ENCODE measurements at regions not wholly inside any gene's neighbourhood (a gene's known extent, or its start where the extent isn't known, plus 50 kb on each side); places are given as distances from the start of the nearest gene placed in this dataset.

DNA sequence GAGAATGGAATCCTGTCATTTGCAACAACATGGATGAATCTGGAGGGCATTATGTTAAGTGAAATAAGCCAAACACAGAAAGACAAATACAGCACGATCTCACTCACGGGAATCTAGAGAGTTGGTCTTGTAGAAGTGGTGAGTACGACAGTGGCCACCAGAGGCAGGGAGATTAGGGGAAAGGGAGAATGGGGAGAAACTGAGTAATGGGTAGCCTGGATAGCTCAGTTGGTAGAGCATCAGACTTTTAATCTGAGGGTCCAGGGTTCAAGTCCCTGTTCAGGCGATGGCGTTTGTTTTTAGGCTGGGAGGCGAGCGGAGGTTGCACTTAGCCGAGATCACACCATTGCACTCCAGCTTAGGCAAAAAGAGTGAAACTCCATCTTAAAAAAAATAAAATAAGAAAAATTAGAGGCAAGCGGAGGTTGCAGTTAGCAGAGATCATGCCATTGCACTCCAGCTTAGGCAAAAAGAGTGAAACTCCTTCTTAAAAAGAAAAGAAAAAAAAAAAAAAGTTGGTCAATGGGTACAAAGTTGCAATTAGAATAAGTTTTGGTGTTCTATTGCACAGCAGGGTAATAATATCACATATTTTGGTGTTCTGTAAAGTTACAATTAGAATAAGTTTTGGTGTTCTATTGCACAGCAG lies 95.7 kb upstream of the UBASH3B start (continued):
- TF ChIP-seq ELF4 (CRISPR knock-in tag; IDR thresholded peaks at IDR 0.05; ENCODE audit: low read depth), result no peak
- TF ChIP-seq MLX (CRISPR knock-in tag; IDR thresholded peaks at IDR 0.05), result no peak
- TF ChIP-seq ZNF121 (CRISPR knock-in tag; IDR thresholded peaks at IDR 0.05), result no peak
- no peak for TF ChIP-seq SOX15 (CRISPR knock-in tag; IDR thresholded peaks at IDR 0.05)
- 0 out of 2 replicates have a peak, but pooled peaks have one; percentile 46 for TF ChIP-seq PRRX2 (CRISPR knock-in tag; IDR thresholded peaks at IDR 0.05)
- TF ChIP-seq HMGA2 (CRISPR knock-in tag; IDR thresholded peaks at IDR 0.05), result no peak
- TF ChIP-seq RELA (CRISPR knock-in tag; IDR thresholded peaks at IDR 0.05; ENCODE audit: borderline replicate concordance), result no peak
- no peak for TF ChIP-seq JUN (CRISPR knock-in tag; IDR thresholded peaks at IDR 0.05)
- TF ChIP-seq, protein P1, sequence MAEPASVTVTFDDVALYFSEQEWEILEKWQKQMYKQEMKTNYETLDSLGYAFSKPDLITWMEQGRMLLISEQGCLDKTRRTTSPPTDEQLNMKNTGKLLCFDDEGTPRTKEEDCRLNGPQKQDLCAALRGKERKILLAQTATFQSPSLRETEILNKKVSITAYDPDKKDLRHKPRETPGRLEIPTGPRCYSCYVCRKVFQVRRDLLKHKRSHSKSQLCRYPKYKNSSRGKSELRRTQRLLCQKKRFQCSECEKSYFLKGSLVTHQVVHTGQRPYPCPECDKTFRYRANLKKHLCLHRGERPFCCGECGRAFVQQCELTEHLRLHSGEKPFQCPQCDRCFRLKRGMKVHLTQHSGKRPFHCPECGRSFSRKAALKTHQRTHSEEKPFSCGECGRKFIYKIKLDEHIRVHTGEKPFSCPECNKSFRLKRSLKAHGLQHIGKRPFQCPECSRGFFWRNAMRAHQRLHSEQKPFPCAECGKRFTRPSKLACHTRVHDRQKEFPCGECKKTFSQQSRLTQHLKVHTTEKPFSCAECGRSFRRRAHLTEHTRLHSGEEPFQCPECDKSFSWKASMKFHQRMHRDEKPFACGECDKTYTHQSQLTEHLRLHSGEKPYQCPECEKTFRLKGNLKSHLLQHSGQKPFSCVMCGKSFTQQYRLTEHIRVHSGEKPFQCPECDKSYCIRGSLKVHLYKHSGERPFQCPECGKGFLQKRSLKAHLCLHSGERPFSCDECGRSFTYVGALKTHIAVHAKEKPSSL (CRISPR knock-in tag; conservative IDR thresholded peaks at IDR 0.05), result 0 out of 2 replicates have a peak, but pooled peaks have one; percentile 55
- TF ChIP-seq NR1H2 (CRISPR knock-in tag; IDR thresholded peaks at IDR 0.05), result no peak
- no peak for TF ChIP-seq RORB (CRISPR knock-in tag; IDR thresholded peaks at IDR 0.05)
- TF ChIP-seq TP53 (CRISPR knock-in tag; IDR thresholded peaks at IDR 0.05), result no peak
- TF ChIP-seq SMAD3 (CRISPR knock-in tag; IDR thresholded peaks at IDR 0.05; ENCODE audit: borderline replicate concordance), result no peak
- TF ChIP-seq ZNF317 (CRISPR knock-in tag; IDR thresholded peaks at IDR 0.05; ENCODE audit: borderline replicate concordance, low read depth), result no peak
- no peak for TF ChIP-seq TEAD4 (CRISPR knock-in tag; IDR thresholded peaks at IDR 0.05)
- TF ChIP-seq ZSCAN18 (CRISPR knock-in tag; IDR thresholded peaks at IDR 0.05), result no peak
- no peak for TF ChIP-seq CBFB (CRISPR knock-in tag; IDR thresholded peaks at IDR 0.05; ENCODE audit: low read depth)
- TF ChIP-seq ZNF532 (CRISPR knock-in tag; IDR thresholded peaks at IDR 0.05; ENCODE audit: borderline replicate concordance), result peak; percentile 92
- no peak for TF ChIP-seq IRF2 (CRISPR knock-in tag; IDR thresholded peaks at IDR 0.05; ENCODE audit: borderline replicate concordance, low read depth)
- TF ChIP-seq, protein P2, sequence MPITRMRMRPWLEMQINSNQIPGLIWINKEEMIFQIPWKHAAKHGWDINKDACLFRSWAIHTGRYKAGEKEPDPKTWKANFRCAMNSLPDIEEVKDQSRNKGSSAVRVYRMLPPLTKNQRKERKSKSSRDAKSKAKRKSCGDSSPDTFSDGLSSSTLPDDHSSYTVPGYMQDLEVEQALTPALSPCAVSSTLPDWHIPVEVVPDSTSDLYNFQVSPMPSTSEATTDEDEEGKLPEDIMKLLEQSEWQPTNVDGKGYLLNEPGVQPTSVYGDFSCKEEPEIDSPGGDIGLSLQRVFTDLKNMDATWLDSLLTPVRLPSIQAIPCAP (CRISPR knock-in tag; IDR thresholded peaks at IDR 0.05), result no peak
- TF ChIP-seq FOXP1 (CRISPR knock-in tag; IDR thresholded peaks at IDR 0.05; ENCODE audit: borderline replicate concordance), result no peak
- TF ChIP-seq, protein P3, sequence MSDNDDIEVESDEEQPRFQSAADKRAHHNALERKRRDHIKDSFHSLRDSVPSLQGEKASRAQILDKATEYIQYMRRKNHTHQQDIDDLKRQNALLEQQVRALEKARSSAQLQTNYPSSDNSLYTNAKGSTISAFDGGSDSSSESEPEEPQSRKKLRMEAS (CRISPR knock-in tag; IDR thresholded peaks at IDR 0.05), result peak; percentile 35; the same call in 1 of the 2 replicates
- TF ChIP-seq, protein P4, sequence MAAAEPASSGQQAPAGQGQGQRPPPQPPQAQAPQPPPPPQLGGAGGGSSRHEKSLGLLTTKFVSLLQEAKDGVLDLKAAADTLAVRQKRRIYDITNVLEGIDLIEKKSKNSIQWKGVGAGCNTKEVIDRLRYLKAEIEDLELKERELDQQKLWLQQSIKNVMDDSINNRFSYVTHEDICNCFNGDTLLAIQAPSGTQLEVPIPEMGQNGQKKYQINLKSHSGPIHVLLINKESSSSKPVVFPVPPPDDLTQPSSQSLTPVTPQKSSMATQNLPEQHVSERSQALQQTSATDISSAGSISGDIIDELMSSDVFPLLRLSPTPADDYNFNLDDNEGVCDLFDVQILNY (CRISPR knock-in tag; IDR thresholded peaks at IDR 0.05), result no peak
- TF ChIP-seq KAT7 (CRISPR knock-in tag; IDR thresholded peaks at IDR 0.05; ENCODE audit: borderline replicate concordance), result no peak
- TF ChIP-seq, protein P5, sequence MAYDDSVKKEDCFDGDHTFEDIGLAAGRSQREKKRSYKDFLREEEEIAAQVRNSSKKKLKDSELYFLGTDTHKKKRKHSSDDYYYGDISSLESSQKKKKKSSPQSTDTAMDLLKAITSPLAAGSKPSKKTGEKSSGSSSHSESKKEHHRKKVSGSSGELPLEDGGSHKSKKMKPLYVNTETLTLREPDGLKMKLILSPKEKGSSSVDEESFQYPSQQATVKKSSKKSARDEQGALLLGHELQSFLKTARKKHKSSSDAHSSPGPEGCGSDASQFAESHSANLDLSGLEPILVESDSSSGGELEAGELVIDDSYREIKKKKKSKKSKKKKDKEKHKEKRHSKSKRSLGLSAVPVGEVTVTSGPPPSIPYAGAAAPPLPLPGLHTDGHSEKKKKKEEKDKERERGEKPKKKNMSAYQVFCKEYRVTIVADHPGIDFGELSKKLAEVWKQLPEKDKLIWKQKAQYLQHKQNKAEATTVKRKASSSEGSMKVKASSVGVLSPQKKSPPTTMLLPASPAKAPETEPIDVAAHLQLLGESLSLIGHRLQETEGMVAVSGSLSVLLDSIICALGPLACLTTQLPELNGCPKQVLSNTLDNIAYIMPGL (CRISPR knock-in tag; IDR thresholded peaks at IDR 0.05), result no peak; the same call in 1 of the 2 replicates
- TF ChIP-seq TCF7 (CRISPR knock-in tag; IDR thresholded peaks at IDR 0.05; ENCODE audit: low read depth), result no peak
- no peak for TF ChIP-seq ZNF138 (CRISPR knock-in tag; conservative IDR thresholded peaks at IDR 0.05)
- TF ChIP-seq NFATC4 (CRISPR knock-in tag; IDR thresholded peaks at IDR 0.05), result 0 out of 2 replicates have a peak, but pooled peaks have one; percentile 60

Measured in WTC11 (cell line).